Amniotic epithelial cell (primary cell): ENCODE measurements at regions not wholly inside any gene's neighbourhood (a gene's known extent, or its start where the extent isn't known, plus 50 kb on each side); places are given as distances from the start of the nearest gene placed in this dataset.
A peak's percentile ranks its signal among the peaks of the same experiment; 100 is the strongest.

Experiments used
- DNase-seq: peaks from one replicate; pipeline ENCODE4 v3.0.0-alpha.2; 2010; ENCODE audit warnings: low read depth

DNA sequence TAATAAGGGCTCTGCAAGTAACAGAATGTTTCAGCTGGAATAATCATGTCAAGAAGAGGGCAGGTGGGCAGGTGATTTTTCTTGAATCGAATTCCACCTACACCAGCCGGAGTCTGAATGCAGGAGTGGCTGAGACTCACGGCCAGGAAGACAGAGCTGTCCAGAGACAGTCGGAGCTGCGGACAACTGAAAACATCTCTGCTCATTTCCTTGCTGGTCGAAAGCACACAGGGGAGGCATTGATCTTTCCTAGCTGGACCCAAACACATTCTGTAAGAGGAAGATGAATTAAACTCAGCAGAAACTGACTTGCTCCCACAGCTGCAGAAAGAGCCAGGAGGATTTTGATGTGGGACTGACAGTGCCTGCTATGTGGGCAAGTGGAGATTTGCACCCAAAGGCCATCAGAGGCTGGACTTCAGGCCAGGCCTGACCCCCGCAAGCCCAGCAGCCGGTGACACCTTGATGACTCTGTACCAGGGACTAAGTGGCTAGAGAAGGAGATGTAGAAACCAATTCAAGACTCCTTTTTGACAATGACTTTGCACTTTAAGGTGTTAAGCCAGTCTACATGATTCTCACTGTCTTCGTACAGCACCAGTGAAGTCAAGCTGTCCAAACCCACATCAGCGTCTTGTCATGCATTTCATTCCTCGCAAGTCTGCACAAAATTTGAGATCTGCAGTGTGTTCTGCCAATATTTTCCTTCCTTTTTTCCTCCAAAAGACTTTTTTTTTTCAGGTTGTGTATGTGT is 169.4 kb downstream of the TEX36 start:
- no peak for DNase-seq

DNA sequence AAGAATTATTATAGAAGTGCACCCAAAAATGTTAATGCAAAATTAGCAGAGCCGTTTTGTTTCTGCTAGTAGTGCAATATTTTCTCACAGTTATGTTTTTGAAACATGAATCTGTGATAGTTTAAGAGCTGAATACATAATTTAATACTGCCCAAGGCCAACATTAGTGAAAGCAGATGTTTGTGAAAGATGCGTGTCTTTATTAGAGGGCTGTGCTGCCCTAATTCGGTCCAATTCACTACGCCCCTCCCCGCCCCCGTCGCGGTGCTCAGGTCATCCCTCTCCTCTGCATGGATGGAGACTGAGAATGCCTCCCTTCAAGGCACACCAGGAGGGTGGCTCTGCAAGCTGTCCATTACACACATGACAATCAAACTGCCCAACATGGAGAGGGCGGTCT is 172.0 kb downstream of the TEX36 start:
- DNase-seq = no peak

DNA sequence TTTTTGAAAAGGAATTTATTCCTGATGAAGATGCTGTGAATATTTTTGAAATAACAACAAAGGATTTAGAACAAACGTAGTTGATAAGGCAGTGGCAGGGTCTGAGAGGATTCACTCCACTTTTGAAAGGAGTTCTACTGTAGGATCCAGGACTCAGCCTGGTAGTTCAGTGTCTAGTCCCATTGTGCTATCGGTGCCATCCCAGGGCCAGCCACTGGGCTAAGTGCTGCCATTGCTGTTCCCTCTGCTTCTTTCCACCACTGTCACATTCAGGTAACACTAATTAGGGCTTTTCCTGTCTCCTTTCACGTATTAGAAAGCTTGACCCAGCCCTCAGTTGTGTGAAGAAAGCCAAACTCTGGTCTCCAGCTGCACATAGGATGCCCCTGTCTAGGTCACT is 177.3 kb downstream of the TEX36 start:
- no peak for DNase-seq

DNA sequence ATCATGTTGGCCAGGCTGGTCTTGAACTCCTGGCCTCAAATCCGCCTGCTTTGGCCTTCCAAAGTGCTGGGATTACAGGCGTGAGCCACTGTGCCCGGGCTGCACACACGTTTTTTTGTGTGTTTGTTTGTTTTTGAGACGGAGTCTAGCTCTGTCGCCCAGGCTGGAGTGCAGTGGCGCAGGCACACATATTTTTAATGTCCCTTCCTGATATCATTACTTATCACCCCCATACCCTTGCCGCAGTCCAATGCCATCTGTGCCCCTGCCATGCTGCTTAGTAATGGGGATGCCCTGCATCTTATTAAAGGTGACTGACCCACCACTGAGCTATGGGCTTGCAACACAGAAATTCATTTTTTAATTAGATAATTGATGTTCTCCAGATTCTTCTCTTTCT is 180.7 kb downstream of the TEX36 start:
- no peak for DNase-seq

DNA sequence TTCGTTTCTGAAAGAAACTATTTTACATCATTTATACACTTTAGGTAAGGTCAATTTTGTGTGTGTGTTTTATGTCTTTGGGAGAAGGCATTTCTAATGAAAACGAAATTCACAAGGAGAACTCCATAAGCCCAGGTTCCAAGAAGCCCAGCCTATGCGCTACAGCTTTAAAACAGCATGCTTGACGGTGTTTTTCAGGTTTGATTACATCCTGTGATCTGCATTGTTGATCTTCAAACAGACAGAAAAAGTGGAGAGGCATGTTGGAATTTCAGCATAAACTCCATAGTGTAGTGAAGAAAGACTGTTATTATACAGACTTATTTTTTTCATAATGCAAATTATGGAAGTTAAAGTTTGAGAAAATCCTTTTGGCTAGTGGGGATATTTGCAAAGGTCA is 187.6 kb downstream of the TEX36 start:
- DNase-seq = no peak

DNA sequence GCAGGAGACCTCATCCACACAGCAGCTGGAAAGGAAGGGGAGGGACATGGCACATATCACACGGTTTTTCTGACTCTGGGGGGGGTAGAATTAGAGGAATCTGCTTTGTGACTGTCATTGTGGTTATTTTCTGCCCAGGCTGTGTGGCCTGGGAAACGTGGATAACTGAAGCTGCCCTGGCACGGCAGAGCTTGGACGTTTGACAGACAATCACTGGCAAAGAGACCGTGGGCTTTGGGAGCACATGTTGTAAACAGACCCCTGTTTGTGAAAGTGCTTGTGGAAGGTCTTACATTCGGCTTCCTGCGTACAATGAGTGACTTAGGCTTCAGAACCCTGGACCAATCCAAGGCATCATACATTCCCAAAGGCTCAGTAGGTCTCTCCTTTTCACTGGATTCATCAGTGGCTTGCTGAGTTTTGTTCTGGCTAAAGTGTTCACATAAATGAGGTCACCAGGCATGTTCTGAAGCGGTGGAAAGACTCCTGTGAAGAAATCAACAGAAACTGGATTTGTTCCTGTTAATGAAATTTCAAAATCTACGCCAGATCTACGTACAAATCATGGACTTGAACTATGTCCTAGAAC is 188.2 kb downstream of the TEX36 start:
- DNase-seq = no peak

DNA sequence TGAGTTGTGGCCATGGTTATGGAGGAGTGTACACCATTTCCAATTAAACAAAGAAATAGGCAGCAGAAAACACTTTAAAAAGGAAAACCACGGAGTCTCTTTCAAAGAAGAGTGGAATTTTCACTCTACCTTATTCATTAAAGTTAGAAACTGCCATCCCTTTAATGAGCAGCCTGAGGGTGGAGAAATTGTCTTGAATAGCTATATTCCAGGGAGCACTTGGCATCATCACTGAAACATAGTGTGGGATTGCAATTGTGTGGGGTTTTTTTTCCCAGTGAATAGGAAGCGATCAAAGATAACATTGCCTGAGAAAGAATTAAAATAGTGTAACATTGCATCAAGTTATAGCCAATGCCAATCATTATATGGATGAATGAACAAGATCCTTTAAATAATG is 191.6 kb downstream of the TEX36 start:
- no peak for DNase-seq

DNA sequence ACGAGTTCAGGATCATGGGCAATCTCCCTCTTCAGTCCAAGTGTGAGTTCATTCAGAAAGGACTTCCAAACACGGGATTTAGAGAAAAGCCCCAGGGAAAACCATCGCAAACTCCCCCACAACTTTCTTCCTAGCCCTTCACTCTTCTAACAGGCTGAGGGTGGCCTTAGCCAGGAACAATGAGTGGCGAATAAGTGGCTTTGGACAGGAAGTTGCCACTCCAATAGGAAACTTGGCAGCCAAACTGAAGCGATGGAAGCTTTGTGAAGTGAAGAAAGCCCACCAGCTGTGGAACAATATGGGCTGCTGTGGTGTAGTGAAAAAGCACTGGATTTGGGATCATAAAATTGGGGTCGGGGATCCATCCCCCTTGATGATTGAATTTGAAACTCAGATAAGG is 193.2 kb downstream of the TEX36 start:
- DNase-seq = no peak

DNA sequence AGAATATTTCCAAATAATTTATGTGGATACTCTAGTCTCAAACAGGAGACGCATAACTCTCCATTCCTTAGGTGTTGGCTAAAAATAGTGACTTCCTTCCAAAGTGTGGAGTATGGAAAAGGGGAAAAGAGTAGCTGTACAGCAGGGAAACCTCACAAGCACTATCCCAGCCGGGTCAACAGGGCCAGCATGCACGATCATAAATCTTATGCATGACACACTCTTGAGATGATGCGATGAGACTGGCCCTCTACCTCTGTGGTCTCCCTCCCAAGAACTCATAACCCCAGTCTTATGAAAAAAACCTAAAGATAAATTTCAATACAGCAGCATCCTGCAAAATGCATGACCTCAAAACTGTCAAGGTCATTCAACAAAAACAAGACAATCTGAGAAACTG is 197.3 kb downstream of the TEX36 start:
- no peak for DNase-seq

DNA sequence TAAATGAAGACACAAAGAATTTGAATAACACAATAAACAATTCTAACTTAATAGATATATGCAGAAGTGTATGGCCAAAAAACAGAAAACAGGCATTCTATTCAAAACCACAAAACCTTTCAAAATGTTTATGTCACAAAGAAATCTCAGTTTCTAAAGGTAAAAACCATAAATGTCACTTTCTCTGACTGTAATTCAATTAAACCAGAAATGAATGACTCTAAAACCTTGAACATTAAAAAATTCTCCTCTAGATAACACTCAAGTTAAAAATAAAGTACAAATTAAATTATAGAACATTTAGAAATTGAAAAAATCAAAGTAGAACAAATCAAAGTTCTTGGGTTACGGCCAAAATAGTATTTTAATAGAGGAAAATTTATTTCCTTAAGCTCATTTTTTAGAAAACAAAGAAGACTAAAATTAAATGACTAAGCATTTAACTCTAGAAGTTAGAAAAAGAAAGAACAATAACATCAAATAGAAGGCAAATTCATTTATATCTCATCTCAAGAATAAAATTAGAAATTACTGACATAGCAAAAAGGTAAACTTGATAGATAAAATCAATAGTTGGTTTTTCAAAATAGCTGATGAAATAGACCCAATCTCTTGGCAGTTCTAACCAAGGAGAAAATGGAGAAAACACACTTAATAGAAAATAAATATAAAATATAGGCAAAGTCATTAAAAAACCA is 198.8 kb downstream of the TEX36 start:
- no peak for DNase-seq

DNA sequence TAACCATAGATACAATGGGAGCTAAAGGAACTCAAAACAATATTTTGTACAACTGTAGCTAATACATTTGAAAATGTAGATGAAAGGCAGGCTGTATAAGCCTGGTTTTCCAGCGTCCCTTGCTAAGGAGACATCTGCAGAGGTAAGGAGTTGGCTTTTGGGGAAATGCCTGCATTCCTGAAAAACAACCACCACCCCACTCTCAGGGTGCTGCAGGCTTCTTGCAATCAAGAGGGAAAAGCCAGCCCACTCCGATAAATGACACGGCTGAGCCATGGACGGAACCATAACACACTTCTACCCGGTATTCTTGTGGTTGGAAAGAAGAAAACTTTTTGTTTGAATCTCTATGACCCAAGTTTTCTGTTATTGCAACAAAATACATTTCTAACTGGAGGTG is 200.3 kb downstream of the TEX36 start:
- no peak for DNase-seq

DNA sequence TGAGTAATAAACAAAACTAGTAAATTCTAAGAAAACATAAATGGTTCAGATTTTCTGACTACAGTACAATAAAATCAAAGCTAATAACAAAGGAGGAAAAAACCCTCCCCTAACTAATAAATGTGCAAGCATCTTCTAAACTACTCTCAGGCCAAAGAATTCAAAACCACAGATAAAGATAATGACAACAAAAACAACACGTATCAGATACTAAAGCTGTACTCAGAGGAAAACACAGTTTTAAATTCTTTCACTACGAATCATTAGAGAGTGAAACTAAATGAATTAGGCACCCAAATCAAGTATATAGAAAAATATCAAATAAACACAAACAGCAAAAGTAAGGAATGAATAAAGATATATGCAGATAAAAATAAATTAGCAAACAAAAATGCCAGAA is 200.9 kb downstream of the TEX36 start:
- DNase-seq = peak; percentile 17

DNA sequence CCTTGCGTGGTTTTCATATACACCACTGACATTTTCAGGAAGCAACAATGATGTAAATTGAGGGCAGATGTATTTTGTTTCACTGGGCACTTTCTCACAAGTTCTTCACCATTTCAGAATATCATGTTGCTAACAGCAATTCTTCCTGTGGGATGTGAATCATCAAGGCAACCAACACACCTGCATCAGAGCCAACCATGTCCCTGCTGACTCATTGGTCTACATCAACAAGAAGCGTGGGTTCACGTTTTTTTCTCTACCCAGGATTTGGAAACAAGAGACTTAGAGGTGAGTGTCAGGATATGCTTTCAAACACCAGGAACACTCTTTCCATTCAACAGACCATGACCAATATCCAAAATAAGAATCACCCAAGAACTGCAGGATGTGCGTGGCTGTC is 203.9 kb downstream of the TEX36 start:
- DNase-seq = peak; percentile 7

DNA sequence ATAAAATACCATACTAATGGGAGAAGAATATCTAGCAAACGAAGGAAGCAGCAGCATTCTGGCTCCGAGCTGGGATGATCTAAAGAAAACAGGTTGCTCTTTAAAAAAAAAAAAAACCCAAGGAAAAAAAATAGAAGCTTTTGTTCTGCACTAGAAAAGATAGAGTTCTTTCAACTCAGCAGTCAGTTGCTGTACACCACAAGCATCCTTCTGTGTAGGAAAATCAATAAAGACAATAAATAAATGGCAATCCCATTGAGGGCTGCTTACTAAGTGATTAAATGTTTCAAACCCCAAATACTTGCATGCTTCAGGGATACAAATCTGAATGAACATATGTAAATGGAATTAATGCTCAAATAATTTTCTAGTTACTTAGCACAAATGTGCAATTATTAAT is 207.1 kb downstream of the TEX36 start:
- DNase-seq = no peak

DNA sequence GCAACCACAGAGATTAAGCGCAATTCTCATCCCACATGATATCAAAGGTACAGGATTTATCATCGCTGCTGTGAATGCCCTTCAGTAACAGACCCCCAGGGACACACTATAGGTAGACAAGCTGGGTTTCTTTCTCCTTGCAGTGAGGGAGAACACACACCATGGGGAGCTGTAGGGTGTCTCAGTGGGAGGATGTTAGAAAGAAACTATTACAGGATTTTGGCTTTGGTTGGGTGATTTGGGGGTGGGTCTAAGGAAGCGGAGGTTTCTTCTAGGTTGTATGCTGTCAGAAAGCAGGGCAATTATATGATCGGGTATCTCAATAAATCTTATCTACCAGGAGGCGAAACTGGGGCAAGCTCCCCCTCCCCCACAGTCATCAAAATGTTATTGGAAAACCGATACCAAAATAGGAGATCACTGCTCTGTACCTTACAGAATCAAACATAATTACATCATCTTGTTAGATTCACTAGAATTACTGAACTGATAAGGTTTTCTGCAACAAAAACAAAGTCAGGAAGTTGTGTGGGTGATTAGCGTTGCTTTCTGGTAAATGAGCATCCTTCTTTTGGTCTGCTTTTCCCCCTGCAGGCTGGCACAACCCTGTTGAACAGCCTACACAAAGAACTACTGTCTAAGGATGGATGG is 209.7 kb downstream of the TEX36 start:
- DNase-seq = no peak

DNA sequence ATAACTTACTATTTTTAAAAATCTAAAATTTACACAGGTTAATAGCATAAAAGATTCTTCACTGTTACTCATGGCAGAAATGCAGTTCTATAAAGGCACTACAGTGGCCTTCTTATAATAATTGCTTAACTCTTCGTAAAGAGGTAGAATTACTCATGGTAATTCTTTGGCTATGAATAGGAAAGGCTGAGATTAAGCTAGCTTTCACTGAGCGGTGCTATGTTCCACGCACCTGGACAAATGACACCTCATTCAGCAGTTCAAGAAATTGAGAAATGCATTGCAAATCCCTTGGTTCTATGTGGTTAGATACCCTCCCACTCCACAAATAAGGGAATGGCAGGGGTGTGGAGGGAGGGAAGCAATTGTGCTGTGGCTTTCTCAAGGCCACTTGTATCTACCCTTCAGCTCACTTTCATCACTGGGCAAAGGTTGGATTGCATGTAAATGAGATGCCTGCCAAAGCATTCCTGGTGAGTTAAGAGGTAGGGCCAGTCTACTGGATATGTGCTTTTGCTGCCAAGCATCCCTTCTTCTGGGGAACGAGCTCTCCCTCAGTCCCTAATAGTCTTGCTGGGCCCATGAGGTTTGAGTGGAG is 210.9 kb downstream of the TEX36 start:
- DNase-seq = no peak

DNA sequence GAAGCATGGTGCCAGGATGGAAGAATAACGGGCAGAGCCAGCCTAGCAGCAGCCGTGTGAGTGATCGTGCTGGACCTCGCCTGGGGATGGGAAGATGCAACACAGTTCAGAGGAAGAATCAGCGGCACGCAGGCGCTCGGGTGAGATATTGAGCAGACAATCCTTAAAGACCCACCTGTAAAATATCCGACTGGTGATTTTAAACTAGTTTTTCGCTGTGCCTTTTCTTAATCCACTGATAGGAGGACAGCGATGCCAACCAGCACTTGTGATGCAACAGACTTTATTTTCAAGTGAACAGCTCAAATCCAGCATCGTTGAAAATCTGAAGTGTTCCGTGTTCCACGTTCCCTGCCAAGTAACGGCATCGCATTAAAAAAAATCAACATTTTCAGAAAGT is 214.7 kb downstream of the TEX36 start:
- no peak for DNase-seq

DNA sequence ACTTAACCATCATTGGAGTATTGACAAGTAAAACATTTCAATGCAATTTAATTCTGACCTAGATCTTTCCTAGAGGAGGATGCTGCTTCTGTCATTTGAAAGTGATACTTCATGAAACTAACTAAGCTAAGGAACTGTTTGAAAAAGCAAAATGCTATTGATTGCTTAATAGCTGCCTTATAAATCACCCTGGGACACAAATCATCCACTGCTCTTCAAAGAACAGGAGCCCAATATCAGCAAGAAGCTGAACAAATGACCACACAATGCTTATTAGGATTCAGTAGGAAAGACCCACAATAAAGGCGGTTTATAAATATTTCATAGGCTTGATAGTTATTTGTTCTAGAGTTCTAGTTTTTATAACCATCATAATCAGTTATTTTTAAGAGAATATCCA is 216.3 kb downstream of the TEX36 start:
- DNase-seq = no peak

DNA sequence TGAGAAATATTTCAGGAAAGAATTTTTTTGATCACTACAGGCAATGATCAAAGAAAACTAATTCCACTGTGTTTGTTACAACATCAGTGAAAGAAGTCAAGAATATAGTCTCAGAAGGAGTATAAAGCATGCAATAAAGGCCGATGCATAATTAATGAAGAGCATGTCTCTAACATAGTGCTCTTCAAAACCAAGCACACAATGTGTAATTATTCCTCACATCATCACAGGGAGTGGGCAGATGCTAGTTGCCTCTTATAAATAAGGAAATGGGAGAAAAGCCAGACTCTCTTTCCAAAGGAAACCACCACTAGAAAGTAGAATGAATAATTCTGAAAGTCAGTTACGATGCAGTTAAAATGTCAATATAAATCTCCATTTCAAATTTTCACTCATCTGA is 220.1 kb downstream of the TEX36 start:
- no peak for DNase-seq

DNA sequence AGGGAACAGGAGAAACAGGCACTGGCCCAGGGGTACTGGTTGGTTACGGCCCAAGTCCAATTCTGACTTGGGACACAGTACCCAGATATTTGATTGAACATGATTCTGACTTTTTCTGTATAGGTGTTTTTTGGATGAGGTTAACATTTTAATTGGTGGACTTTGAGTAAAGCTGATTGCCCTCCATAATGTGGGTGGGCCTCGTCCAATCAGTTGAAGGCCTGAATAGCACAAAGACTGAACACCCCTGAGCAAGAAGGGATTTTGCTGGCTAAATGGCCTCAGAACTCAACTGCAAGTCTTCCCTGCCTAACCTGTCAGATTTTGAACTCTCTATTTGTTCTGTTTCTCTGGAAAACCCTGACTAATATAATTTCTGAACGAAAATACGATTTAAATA is 222.6 kb downstream of the TEX36 start:
- no peak for DNase-seq

DNA sequence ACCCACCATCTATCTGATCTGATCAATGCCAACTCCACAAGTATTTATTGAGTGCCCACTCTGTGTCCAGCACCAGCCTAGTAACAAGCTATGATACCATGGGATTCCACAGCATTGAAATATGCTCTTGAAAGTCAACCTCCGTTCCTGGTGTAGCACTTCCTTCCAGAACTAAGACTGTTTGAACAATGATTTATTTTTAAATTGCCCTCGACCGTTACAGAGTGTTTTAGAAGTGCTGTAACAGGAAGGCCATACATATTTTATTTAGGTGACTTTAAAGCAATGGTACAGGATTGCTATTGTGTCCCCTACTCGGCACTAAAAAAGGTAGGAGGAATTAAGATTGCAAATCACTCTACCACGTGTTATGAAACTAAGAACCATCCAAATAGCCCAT is 225.6 kb downstream of the TEX36 start:
- no peak for DNase-seq

DNA sequence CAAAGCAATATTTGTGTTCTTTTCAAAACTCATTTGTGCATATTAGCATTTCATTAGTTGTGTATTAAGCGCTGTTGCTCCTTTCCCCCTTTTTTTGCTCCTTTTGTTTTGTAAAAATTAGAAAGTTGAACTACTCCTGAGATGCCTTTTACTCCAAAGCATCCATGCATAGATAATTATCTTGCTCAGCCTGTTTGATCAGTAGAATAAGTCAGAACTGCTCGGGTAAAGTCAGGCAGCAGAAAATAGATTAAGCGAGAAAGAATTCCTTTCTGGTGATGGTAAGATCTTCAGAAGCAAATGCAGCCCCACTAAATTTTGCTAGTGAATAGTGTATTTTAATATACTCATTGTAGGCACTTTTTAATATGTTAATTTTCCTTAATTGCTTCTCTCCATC is 227.1 kb downstream of the TEX36 start:
- no peak for DNase-seq

DNA sequence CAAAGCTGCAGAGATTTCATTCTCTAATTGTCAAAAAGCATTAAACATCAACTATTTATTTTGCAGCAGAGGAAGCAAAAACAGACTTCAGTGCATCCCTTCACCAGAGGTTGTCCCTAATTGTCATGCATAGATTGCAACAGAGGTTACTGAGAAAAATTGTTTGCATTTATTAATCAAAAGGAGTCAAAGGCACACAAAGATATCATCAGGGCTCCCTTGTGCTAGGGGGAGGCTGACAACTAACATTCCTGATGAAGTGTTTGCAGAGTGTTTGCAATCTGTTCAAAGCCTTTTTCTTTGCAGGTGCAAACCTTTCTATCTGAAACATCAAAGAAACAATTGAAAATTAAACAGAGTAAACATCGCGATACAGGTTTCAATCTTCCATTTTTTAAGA is 227.5 kb downstream of the TEX36 start:
- DNase-seq = no peak
